K562 (cell line): ENCODE measurements at regions not wholly inside any gene's neighbourhood (a gene's known extent, or its start where the extent isn't known, plus 50 kb on each side); places are given as distances from the start of the nearest gene placed in this dataset.

Experiments used
- ATAC-seq: fragments of 200-7000 bp; cut with Tn5 transposase; 3 replicates; pipeline ENCODE4 v1.9.1; 2020; ENCODE audit warnings: moderate library complexity
- BruUV-seq: library from RNA; stranded (reverse); fragments of 400-500 nt; replicated peaks from 2 replicates; lab custom pipeline; 2021; lab: Mats Ljungman, UMichigan
- CTCF ChIA-PET: fragments of 300-600 bp; formaldehyde crosslinking; extraction: SDS; loops from one replicate; lab custom pipeline; 2021; ENCODE audit warnings: low intra/inter-chr PET ratio; lab: Yijun Ruan, JAX
- POLR2A ChIA-PET: fragments of 300-600, 350-650 bp; sonication (Branson Sonifier 250); formaldehyde crosslinking; extraction: SDS; loops from one replicate; lab custom pipeline; 2021; ENCODE audit warnings: antibody characterized with exemption, inconsistent platforms; lab: Yijun Ruan, JAX
- DNase-seq, 4 experiments: peaks; one replicate each; pipeline versions ENCODE4 v3.0.0 to v3.0.0-alpha.2; 2011 to 2018; ENCODE audit warnings: low spot score in 3 of 4, mixed read lengths in 3 of 4; ENCODE audit errors: extremely low read depth in 1 of 4
- FAIRE-seq: peaks from 2 replicates; lab custom pipeline; 2011; peaks lifted over from hg19 to GRCh38; lab: Jason Lieb, UNC
- H2AFZ ChIP-seq: 2 replicates; pipeline ENCODE4 v1.6.0; 2011; ENCODE audit warnings: low read depth, low read length, control low read depth, inconsistent platforms
- H3K27ac ChIP-seq: fragments of 200-600 bp; 3 replicates; pipeline ENCODE4 v1.8.0; 2011; ENCODE audit warnings: low read depth, mild to moderate bottlenecking, control low read depth, inconsistent platforms, low read length, moderate library complexity, mixed read lengths; ENCODE audit errors: extremely low read depth
- H3K27me3 ChIP-seq, 2 experiments: fragments of 300-600 bp in 1 of 2; 2 replicates in 1 of 2; 3 replicates in 1 of 2; pipeline versions ENCODE4 v1.6.0 to v1.8.0; 2011; ENCODE audit warnings: inconsistent platforms in 2 of 2, low read length in 2 of 2, mild to moderate bottlenecking in 1 of 2, mixed read lengths in 1 of 2, moderate library complexity in 1 of 2; ENCODE audit not compliant: control insufficient read depth in 2 of 2, insufficient read depth in 2 of 2
- H3K36me3 ChIP-seq: fragments of 300-600 bp; 3 replicates; pipeline ENCODE4 v1.8.0; 2011; ENCODE audit warnings: mild to moderate bottlenecking, low read length, inconsistent platforms; ENCODE audit not compliant: control insufficient read depth, insufficient read depth
- H3K4me1 ChIP-seq, 2 experiments: fragments of 200-600 bp in 1 of 2; replicated peaks in 1 of 2; 2 replicates in 1 of 2; 3 replicates in 1 of 2; pipeline versions ENCODE4 v1.5.1 to v1.8.0; 2011; ENCODE audit warnings: inconsistent platforms in 2 of 2, low read length in 2 of 2, mild to moderate bottlenecking in 1 of 2, mixed read lengths in 1 of 2, moderate library complexity in 1 of 2; ENCODE audit not compliant: control insufficient read depth in 2 of 2, insufficient read depth in 2 of 2
- H3K4me2 ChIP-seq: 2 replicates; pipeline ENCODE4 v1.6.1; 2011; ENCODE audit warnings: low read length, control low read depth, inconsistent platforms, mixed read lengths; ENCODE audit not compliant: insufficient read depth
- H3K4me3 ChIP-seq: fragments of 200-600 bp; sonication (generic), shearing (Covaris generic); 2 replicates; pipeline ENCODE4 v1.5.1; 2016; ENCODE audit warnings: control low read depth, inconsistent platforms
- H3K79me2 ChIP-seq: fragments of 200-600 bp; 3 replicates; pipeline ENCODE4 v1.8.0; 2011; ENCODE audit warnings: low read length, inconsistent platforms; ENCODE audit not compliant: control insufficient read depth, insufficient read depth
- H3K9ac ChIP-seq, 2 experiments: 2 replicates each; pipeline versions ENCODE4 v1.6.0 to v1.6.1; 2011; ENCODE audit warnings: low read depth in 2 of 2, low read length in 2 of 2, control low read depth in 1 of 2, inconsistent platforms in 1 of 2, mild to moderate bottlenecking in 1 of 2, mixed read lengths in 1 of 2; ENCODE audit not compliant: insufficient read depth in 1 of 2
- H3K9me1 ChIP-seq: one replicate; pipeline ENCODE4 v1.6.0; 2011; ENCODE audit warnings: inconsistent platforms, mild to moderate bottlenecking, low read length, moderate library complexity; ENCODE audit not compliant: control insufficient read depth, insufficient read depth
- H3K9me3 ChIP-seq: replicated peaks from 2 replicates; pipeline ENCODE4 v1.5.1; 2011; ENCODE audit warnings: low read depth, low read length, inconsistent platforms; ENCODE audit not compliant: control insufficient read depth, insufficient read depth
- H4K20me1 ChIP-seq: replicated peaks from 2 replicates; pipeline ENCODE4 v1.6.1; 2011; ENCODE audit warnings: low read length, inconsistent platforms, mixed read lengths; ENCODE audit not compliant: control insufficient read depth, insufficient read depth
- HIVEP1 ChIP-seq: fragments of 250-450 bp; sonication (Bioruptor Pico); IDR thresholded peaks from 2 replicates; pipeline ENCODE4 v1.4.0; 2020; ENCODE audit warnings: mild to moderate bottlenecking
- WGBS: fragments of 100-300 bp; shearing (Covaris generic); methylation state at CpG from one replicate; pipeline ENCODE4 v1.1.6; 2016; ENCODE audit warnings: low coverage, mixed read lengths; ENCODE audit not compliant: insufficient coverage; ENCODE audit errors: missing lambda C conversion rate; 5-methylcytosine and 5-hydroxymethylcytosine counted together
- in situ Hi-C: fragments of 300-500 bp; cut with MboI; formaldehyde crosslinking; loops from 4 replicates; pipeline ENCODE4 v1.15.0; 2018; ENCODE audit warnings: inconsistent platforms, mixed read lengths
- intact Hi-C: fragments of 100-400 bp; cut with micrococcal nuclease; formaldehyde crosslinking; loops from 2 replicates; pipeline ENCODE4 v1.14.2; 2022
- TF ChIP-seq, protein P1 (sequence below), 2 experiments: fragments of 450-650 bp in 1 of 2; IDR thresholded peaks; 2 replicates each; pipeline ENCODE4 v1.6.1; 2011 to 2017; ENCODE audit warnings: low read depth in 2 of 2, antibody characterized with exemption in 1 of 2, borderline replicate concordance in 1 of 2, low read length in 1 of 2, mild to moderate bottlenecking in 1 of 2, mixed read lengths in 1 of 2; ENCODE audit not compliant: control insufficient read depth in 1 of 2
- TF ChIP-seq, protein P2 (sequence below): fragments of 250-450 bp; sonication (Bioruptor Pico); IDR thresholded peaks from 2 replicates; pipeline ENCODE4 v1.4.0; 2020; ENCODE audit warnings: borderline replicate concordance

DNA sequence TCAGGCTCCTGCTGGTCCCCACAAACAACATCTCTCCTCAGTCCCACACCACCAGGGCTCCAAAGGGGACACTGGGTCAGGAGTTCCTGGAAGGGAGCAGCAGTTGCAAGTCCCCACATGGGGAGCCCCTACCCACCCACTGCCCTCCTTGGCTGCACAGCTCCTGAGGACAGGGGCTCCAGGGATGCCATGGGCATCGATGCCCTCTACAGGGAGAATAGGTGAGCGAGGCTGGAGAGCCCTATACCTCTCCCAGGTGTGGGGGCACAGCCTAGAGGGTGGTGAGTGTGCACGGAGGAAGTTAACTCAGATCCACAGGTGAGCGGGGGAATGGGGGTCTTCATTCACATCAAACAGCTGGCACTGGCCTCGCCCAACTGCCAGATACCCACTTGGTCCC lies 141.2 kb upstream of the LINGO1 start:
- Histone ChIP-seq H3K9ac (no peak overlapping the region), H2AFZ (no peak overlapping the region), H3K4me2 (no peak overlapping the region), H3K4me1 (peaks cover 0 to 23% of the 10 kb centered on the region in 2 experiments; a peak in 2 of 5 replicates), H3K9me1 (no peaks in the 10 kb centered on the region), H3K79me2 (no peaks in the 10 kb centered on the region), H3K36me3 (no peaks in the 10 kb centered on the region), H3K27ac (no peak overlapping the region), H3K9me3 (no peaks in the 10 kb centered on the region), H3K27me3 (no peaks in the 10 kb centered on the region), H3K4me3 (no peak overlapping the region), H4K20me1 (0 out of 2 replicates have a peak, but pooled peaks cover 3% of the 10 kb centered on the region)
- WGBS: 7% methylated on average over 5 of the region's 5 CpGs
- in situ Hi-C loops (no loop called here), intact Hi-C loops (no loop called here)
- FAIRE-seq (no peak), DNase-seq (no peak), ATAC-seq (no peak)
- CTCF ChIA-PET: no interaction called here
- BruUV-seq: no TSS peak
- POLR2A ChIA-PET: interaction anchor here (0.6 kb wide), 1 partner anchor 9 kb away, joined by 4 read pairs; no protein-coding TSS in a partner anchor
- TF ChIP-seq, protein P1, sequence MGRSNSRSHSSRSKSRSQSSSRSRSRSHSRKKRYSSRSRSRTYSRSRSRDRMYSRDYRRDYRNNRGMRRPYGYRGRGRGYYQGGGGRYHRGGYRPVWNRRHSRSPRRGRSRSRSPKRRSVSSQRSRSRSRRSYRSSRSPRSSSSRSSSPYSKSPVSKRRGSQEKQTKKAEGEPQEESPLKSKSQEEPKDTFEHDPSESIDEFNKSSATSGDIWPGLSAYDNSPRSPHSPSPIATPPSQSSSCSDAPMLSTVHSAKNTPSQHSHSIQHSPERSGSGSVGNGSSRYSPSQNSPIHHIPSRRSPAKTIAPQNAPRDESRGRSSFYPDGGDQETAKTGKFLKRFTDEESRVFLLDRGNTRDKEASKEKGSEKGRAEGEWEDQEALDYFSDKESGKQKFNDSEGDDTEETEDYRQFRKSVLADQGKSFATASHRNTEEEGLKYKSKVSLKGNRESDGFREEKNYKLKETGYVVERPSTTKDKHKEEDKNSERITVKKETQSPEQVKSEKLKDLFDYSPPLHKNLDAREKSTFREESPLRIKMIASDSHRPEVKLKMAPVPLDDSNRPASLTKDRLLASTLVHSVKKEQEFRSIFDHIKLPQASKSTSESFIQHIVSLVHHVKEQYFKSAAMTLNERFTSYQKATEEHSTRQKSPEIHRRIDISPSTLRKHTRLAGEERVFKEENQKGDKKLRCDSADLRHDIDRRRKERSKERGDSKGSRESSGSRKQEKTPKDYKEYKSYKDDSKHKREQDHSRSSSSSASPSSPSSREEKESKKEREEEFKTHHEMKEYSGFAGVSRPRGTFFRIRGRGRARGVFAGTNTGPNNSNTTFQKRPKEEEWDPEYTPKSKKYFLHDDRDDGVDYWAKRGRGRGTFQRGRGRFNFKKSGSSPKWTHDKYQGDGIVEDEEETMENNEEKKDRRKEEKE (IDR thresholded peaks at IDR 0.05; ENCODE audit: borderline replicate concordance in 1 of 2, control insufficient read depth in 1 of 2, low read depth in 2 of 2, low read length in 1 of 2): no peak
- TF ChIP-seq, protein P2, sequence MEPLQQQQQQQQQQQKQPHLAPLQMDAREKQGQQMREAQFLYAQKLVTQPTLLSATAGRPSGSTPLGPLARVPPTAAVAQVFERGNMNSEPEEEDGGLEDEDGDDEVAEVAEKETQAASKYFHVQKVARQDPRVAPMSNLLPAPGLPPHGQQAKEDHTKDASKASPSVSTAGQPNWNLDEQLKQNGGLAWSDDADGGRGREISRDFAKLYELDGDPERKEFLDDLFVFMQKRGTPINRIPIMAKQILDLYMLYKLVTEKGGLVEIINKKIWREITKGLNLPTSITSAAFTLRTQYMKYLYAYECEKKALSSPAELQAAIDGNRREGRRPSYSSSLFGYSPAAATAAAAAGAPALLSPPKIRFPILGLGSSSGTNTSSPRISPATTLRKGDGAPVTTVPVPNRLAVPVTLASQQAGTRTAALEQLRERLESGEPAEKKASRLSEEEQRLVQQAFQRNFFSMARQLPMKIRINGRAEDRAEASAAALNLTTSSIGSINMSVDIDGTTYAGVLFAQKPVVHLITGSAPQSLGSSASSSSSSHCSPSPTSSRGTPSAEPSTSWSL (CRISPR knock-in tag): no peak
- TF ChIP-seq HIVEP1 (CRISPR knock-in tag): no peak
